Endothelial cell of umbilical vein (primary cell): ENCODE measurements at regions not wholly inside any gene's neighbourhood (a gene's known extent, or its start where the extent isn't known, plus 50 kb on each side); places are given as distances from the start of the nearest gene placed in this dataset.
A peak's percentile ranks its signal among the peaks of the same experiment; 100 is the strongest.

Experiments
- BruUV-seq: library from RNA; stranded (reverse); fragments of 400-500 nt; replicated peaks from 2 replicates; lab custom pipeline; 2021; lab: Mats Ljungman, UMichigan
- CTCF ChIA-PET: fragments of 300-600, 350-600 bp; sonication (Branson Sonifier 250); formaldehyde crosslinking; loops from one replicate; lab custom pipeline; 2021; ENCODE audit warnings: antibody characterized with exemption, inconsistent platforms; lab: Charles Lee
- POLR2A ChIA-PET: fragments of 300-600, 350-600 bp; sonication (Branson Sonifier 250); formaldehyde crosslinking; loops from one replicate; lab custom pipeline; 2021; ENCODE audit warnings: antibody characterized with exemption, inconsistent platforms; lab: Charles Lee
- DNase-seq: peaks from one replicate; pipeline ENCODE4 v3.0.0-alpha.2; 2011; ENCODE audit warnings: low read depth, low spot score
- FAIRE-seq: peaks from 2 replicates; lab custom pipeline; 2011; peaks lifted over from hg19 to GRCh38; lab: Jason Lieb, UNC
- H2AFZ ChIP-seq: 2 replicates; pipeline ENCODE4 v1.6.0; 2012; ENCODE audit warnings: low read depth, low read length, control low read depth, inconsistent platforms
- H3K27ac ChIP-seq: 2 replicates; pipeline ENCODE4 v1.5.1; 2011; ENCODE audit warnings: low read depth, mild to moderate bottlenecking, control low read depth, low read length, moderate library complexity; ENCODE audit not compliant: insufficient read depth
- H3K27me3 ChIP-seq, 2 experiments: 2 replicates each; pipeline versions ENCODE4 v1.6.0 to v1.6.1; 2011; ENCODE audit warnings: low read length in 2 of 2, mixed read lengths in 1 of 2; ENCODE audit not compliant: control insufficient read depth in 2 of 2, insufficient read depth in 2 of 2
- H3K36me3 ChIP-seq, 2 experiments: 2 replicates in 1 of 2; 3 replicates in 1 of 2; pipeline ENCODE4 v1.5.1; 2011; ENCODE audit warnings: low read length in 2 of 2, mild to moderate bottlenecking in 1 of 2, moderate library complexity in 1 of 2; ENCODE audit not compliant: control insufficient read depth in 2 of 2, insufficient read depth in 2 of 2; ENCODE audit errors: extremely low read depth in 1 of 2
- H3K4me1 ChIP-seq: 3 replicates; pipeline ENCODE4 v1.5.1; 2011; ENCODE audit warnings: mild to moderate bottlenecking, low read length; ENCODE audit not compliant: control insufficient read depth, insufficient read depth; ENCODE audit errors: extremely low read depth
- H3K4me2 ChIP-seq: 2 replicates; pipeline ENCODE4 v1.6.1; 2011; ENCODE audit warnings: low read length, control low read depth, mixed read lengths; ENCODE audit not compliant: insufficient read depth
- H3K4me3 ChIP-seq, 3 experiments: fragments of 200-600 bp in 1 of 3; sonication (generic), shearing (Covaris generic) in 1 of 3; replicated peaks in 1 of 3; 2 replicates each; pipeline ENCODE4 v1.5.1; 2011 to 2016; ENCODE audit warnings: control low read depth in 3 of 3, low read length in 3 of 3, mild to moderate bottlenecking in 2 of 3, inconsistent platforms in 1 of 3, low read depth in 1 of 3, moderate library complexity in 1 of 3; ENCODE audit not compliant: insufficient read depth in 1 of 3
- H3K79me2 ChIP-seq: 2 replicates; pipeline ENCODE4 v1.6.0; 2012; ENCODE audit warnings: low read length, inconsistent platforms; ENCODE audit not compliant: control insufficient read depth, insufficient read depth
- H3K9ac ChIP-seq: replicated peaks from 2 replicates; pipeline ENCODE3; 2011; ENCODE audit warnings: low read length, control low read depth; ENCODE audit not compliant: insufficient read depth; ENCODE audit errors: extremely low read depth
- H3K9me1 ChIP-seq: replicated peaks from 3 replicates; pipeline ENCODE4 v1.6.0; 2011; ENCODE audit warnings: mild to moderate bottlenecking, low read length; ENCODE audit not compliant: control insufficient read depth, insufficient read depth; ENCODE audit errors: extremely low read depth
- H3K9me3 ChIP-seq: replicated peaks from 2 replicates; pipeline ENCODE4 v1.5.1; 2012; ENCODE audit warnings: low read length, inconsistent platforms; ENCODE audit not compliant: control insufficient read depth, insufficient read depth
- H4K20me1 ChIP-seq: replicated peaks from 2 replicates; pipeline ENCODE3; 2011; ENCODE audit warnings: mild to moderate bottlenecking, low read length; ENCODE audit not compliant: control insufficient read depth, insufficient read depth; ENCODE audit errors: extremely low read depth
- CTCF ChIP-seq, 2 donors: IDR thresholded peaks; 1 replicate in 1 of 2; 2 replicates in 1 of 2; pipeline ENCODE4 v1.5.1; 2011; ENCODE audit warnings: low read length in 2 of 2, mild to moderate bottlenecking in 2 of 2, moderate library complexity in 2 of 2, control low read depth in 1 of 2, inconsistent platforms in 1 of 2, low read depth in 1 of 2; ENCODE audit not compliant: insufficient read depth in 1 of 2; ENCODE audit errors: extremely low read depth in 1 of 2
- EZH2 ChIP-seq: IDR thresholded peaks from 2 replicates; pipeline ENCODE4 v1.6.1; 2012; ENCODE audit warnings: borderline replicate concordance, low read depth, mild to moderate bottlenecking, moderate library complexity, low read length, inconsistent platforms; ENCODE audit not compliant: severe bottlenecking
- FOS ChIP-seq: IDR thresholded peaks from 2 replicates; pipeline ENCODE4 v1.6.1; 2011; ENCODE audit warnings: mild to moderate bottlenecking, low read length, moderate library complexity, borderline replicate concordance; ENCODE audit not compliant: insufficient read depth
- POLR2A ChIP-seq: IDR thresholded peaks from 2 replicates; pipeline ENCODE4 v1.6.1; 2012; ENCODE audit warnings: low read depth, mild to moderate bottlenecking, control low read depth, low read length
- POLR2AphosphoS5 ChIP-seq: IDR thresholded peaks from 2 replicates; pipeline ENCODE4 v1.6.1; 2012; ENCODE audit warnings: low read depth, mild to moderate bottlenecking, control low read depth, low read length, moderate library complexity; ENCODE audit not compliant: insufficient read depth
- dilution Hi-C: fragments of 300-500 bp; cut with MboI; formaldehyde crosslinking; loops from one replicate; pipeline ENCODE4 v1.15.0; 2019; ENCODE audit warnings: low sequenced_read_pairs; ENCODE audit not compliant: extremely low pct_ligation_motif_present
- intact Hi-C: fragments of 100-400 bp; cut with micrococcal nuclease; formaldehyde crosslinking; loops from one replicate; pipeline ENCODE4 v1.10.0; 2022

DNA sequence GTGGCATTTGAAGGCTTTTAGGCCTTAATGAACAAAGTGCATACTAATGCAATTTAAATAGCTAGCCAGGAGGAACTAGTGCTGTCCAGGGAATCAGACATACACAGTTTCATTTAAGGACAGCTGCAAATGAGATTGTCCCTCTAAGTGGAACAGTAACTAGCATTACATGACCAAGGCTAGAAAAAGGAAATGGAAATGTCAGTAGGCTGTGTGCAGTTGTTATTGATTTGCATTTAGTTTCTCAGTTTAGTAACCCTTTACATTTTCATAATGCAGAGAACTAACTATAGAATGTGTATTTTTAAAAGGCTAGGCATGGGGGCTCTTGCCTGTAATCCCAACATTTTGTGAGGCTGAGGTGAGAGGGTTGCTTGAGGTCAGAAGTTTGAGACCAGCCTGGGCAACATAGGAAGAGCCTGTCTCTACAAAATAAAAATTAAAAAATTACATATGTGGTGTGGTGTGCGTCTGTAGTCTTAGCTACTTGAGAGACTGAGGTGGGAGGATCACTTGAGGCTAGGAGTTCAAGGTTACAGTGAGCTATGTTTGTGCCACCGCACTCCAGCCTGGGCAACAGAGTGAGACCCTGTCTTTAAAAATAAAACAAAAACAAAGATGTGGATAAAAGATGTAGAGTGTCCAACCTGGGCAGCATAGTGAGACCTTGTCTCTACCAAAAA is 468.0 kb downstream of the UTRN start:
- Histone ChIP-seq H4K20me1 (no peaks in the 10 kb centered on the region), H3K79me2 (no peaks in the 10 kb centered on the region), H3K9ac (no peak overlapping the region), H3K9me3 (no peaks in the 10 kb centered on the region), H3K27ac (no peak overlapping the region), H3K4me3 (no peak overlapping the region), H3K27me3 (no peaks in the 10 kb centered on the region), H3K4me1 (no peaks in the 10 kb centered on the region), H3K9me1 (no peaks in the 10 kb centered on the region), H3K4me2 (no peak overlapping the region), H2AFZ (no peak overlapping the region), H3K36me3 (peaks cover 2 to 9% of the 10 kb centered on the region in 2 experiments)
- TF ChIP-seq FOS (no peak), POLR2A (no peak)
- intact Hi-C loops (no loop called here), dilution Hi-C loops (no loop called here)
- FAIRE-seq (no peak), DNase-seq (no peak)
- no TSS peak for BruUV-seq
- ChIA-PET CTCF (interaction anchor here (1.2 kb wide), 1 partner anchor 14 kb away, joined by 3 read pairs; no protein-coding TSS in a partner anchor), POLR2A (no interaction called here)

DNA sequence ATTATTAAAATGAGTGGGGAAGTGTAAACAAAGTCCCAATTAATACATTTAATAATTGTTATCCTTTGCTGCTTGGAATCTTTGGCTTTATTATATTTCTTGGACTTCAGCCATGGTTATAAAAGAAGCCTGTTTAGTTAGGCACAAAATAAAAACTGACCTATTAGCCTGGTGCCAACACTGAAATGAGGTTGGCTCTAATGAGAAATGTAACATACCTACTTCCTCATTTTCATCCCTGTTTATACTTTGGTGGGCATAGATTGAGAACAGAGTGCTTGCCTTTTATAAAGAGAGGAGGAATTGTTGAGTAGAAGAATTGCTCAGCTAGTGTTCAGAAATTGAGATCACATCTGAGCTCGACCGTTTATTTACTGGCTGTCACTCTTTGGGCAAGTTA is 471.3 kb downstream of the UTRN start:
- no TSS peak for BruUV-seq
- H3K36me3 ChIP-seq = peaks cover 2 to 7% of the 10 kb centered on the region in 2 experiments
- dilution Hi-C loops (no loop called here), intact Hi-C loops (no loop called here)
- no peak overlapping the region for H2AFZ ChIP-seq
- H3K4me2 ChIP-seq = no peak overlapping the region
- no peak overlapping the region for H3K9ac ChIP-seq
- no peak overlapping the region for H3K27ac ChIP-seq
- no peaks in the 10 kb centered on the region for H3K79me2 ChIP-seq
- no peak overlapping the region for H3K4me3 ChIP-seq
- H3K4me1 ChIP-seq = peaks cover 7% of the 10 kb centered on the region
- FAIRE-seq (no peak), DNase-seq (peak; percentile 26)
- H3K9me1 ChIP-seq = no peaks in the 10 kb centered on the region
- H3K27me3 ChIP-seq = no peaks in the 10 kb centered on the region
- H4K20me1 ChIP-seq = peaks cover 3% of the 10 kb centered on the region
- ChIA-PET CTCF (interaction anchor here (1.0 kb wide), 1 partner anchor 12 kb away, joined by 3 read pairs; no protein-coding TSS in a partner anchor), POLR2A (interaction anchor here (0.6 kb wide), 1 partner anchor 203 kb away, joined by 7 read pairs; no protein-coding TSS in a partner anchor)
- no peaks in the 10 kb centered on the region for H3K9me3 ChIP-seq
- no peak for TF ChIP-seq CTCF (IDR thresholded peaks at IDR 0.05; ENCODE audit: extremely low read depth in 1 of 2, insufficient read depth in 1 of 2, low read depth in 1 of 2, low read length in 2 of 2)
- TF ChIP-seq FOS = no peak
- no peak for TF ChIP-seq EZH2
- no peak for TF ChIP-seq POLR2AphosphoS5
